ENCODE measurements at regions not wholly inside any gene's neighbourhood (a gene's known extent, or its start where the extent isn't known, plus 50 kb on each side); places are given as distances from the start of the nearest gene placed in this dataset.

DNA sequence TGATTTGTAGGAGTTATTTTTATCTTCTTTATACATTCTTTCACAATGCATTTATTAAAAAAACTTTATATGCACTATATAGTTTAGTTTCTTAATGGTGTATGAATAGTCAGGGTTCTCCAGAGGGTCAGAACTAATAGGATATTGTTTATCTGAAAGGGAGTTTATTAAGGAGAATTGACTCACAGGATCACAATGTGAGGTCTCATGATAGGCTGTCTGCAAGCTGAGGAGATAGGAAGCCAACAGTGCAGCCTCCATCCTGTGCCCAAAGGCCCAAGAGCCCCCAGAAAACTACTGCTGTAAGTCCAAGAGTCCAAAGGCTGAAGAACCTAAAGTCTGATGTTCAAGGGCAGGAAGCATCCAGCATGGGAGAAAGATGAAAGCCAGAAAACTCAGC, 192.8 kb upstream of the AHR start:
- TF ChIP-seq POLR2AphosphoS5 (IDR thresholded peaks at IDR 0.05) (no peak), TAF1 (IDR thresholded peaks at IDR 0.05; ENCODE audit: low read depth) (no peak), EP300 (conservative IDR thresholded peaks at IDR 0.05; ENCODE audit: poor library complexity, severe bottlenecking) (no peak), EZH2 (IDR thresholded peaks at IDR 0.05; ENCODE audit: borderline replicate concordance, insufficient read depth, low read length, poor library complexity, severe bottlenecking) (no peak)
- TF ChIP-seq, protein P1, sequence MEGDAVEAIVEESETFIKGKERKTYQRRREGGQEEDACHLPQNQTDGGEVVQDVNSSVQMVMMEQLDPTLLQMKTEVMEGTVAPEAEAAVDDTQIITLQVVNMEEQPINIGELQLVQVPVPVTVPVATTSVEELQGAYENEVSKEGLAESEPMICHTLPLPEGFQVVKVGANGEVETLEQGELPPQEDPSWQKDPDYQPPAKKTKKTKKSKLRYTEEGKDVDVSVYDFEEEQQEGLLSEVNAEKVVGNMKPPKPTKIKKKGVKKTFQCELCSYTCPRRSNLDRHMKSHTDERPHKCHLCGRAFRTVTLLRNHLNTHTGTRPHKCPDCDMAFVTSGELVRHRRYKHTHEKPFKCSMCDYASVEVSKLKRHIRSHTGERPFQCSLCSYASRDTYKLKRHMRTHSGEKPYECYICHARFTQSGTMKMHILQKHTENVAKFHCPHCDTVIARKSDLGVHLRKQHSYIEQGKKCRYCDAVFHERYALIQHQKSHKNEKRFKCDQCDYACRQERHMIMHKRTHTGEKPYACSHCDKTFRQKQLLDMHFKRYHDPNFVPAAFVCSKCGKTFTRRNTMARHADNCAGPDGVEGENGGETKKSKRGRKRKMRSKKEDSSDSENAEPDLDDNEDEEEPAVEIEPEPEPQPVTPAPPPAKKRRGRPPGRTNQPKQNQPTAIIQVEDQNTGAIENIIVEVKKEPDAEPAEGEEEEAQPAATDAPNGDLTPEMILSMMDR (IDR thresholded peaks at IDR 0.05; ENCODE audit: poor library complexity, severe bottlenecking) = no peak

All from neural cell (in vitro differentiated cells).